ENCODE measurements at regions not wholly inside any gene's neighbourhood (a gene's known extent, or its start where the extent isn't known, plus 50 kb on each side); places are given as distances from the start of the nearest gene placed in this dataset.
A peak's percentile ranks its signal among the peaks of the same experiment; 100 is the strongest.

GRCh38 chr14:34931206-34931605 lies 51.6 kb upstream of the SRP54 start:
- peak; percentile 58 for DNase-seq

GRCh38 chr14:34930591-34931091 lies 52.2 kb upstream of the SRP54 start:
- peak; percentile 55 for DNase-seq

- DNase-seq, result no peak
Observed at GRCh38 chr14:34926552-34926951, 51.4 kb upstream of the BAZ1A start.
